Peyer's patch (tissue), 4 donors: ENCODE measurements at regions not wholly inside any gene's neighbourhood (a gene's known extent, or its start where the extent isn't known, plus 50 kb on each side); places are given as distances from the start of the nearest gene placed in this dataset.

ENCODE experiments used
- CTCF ChIP-seq, 6 experiments: fragments of 450-650 bp in 4 of 6; fragments of 200-600 bp in 2 of 6; sonication (generic) in 1 of 6; IDR thresholded peaks; one replicate each; pipeline ENCODE4 v1.5.1; 2017 to 2019; ENCODE audit warnings: antibody characterized with exemption in 6 of 6, mild to moderate bottlenecking in 3 of 6, moderate library complexity in 1 of 6
- POLR2A ChIP-seq, 2 donors: fragments of 450-650 bp; IDR thresholded peaks; one replicate each; pipeline ENCODE4 v1.5.1; 2017; ENCODE audit warnings: antibody characterized with exemption in 2 of 2, mild to moderate bottlenecking in 2 of 2, moderate library complexity in 2 of 2

- TF ChIP-seq POLR2A (IDR thresholded peaks at IDR 0.05), result no peak
- TF ChIP-seq CTCF (IDR thresholded peaks at IDR 0.05), result no peak
Observed at GRCh38 chr4:137206781-137207180, 325.5 kb downstream of the PCDH18 start.
